Activated CD8-positive, alpha-beta T cell treated with anti-CD3 and anti-CD28 coated beads, Interleukin-2, amount 10 ng/mL, durations not matched to agents 7 days and 5 days (primary cell): ENCODE measurements at regions not wholly inside any gene's neighbourhood (a gene's known extent, or its start where the extent isn't known, plus 50 kb on each side); places are given as distances from the start of the nearest gene placed in this dataset.

Source experiments
- ATAC-seq: fragments of 150-1000 bp; cut with Tn5 transposase; one replicate; pipeline ENCODE4 v1.10.0; 2021; ENCODE audit warnings: moderate library complexity
- CTCF ChIA-PET: fragments of 350-600 bp; sonication (Branson Sonifier 250); formaldehyde crosslinking; loops from one replicate; lab custom pipeline; 2021; ENCODE audit warnings: antibody characterized with exemption; lab: Charles Lee
- POLR2A ChIA-PET: fragments of 350-600 bp; sonication (Branson Sonifier 250); formaldehyde crosslinking; loops from one replicate; lab custom pipeline; 2021; ENCODE audit warnings: antibody characterized with exemption; lab: Charles Lee
- DNase-seq: peaks from one replicate; pipeline ENCODE4 v3.0.0-alpha.2; 2020
- H3K27ac Mint-ChIP-seq: one replicate; pipeline ENCODE4 v1.8.0; 2021; ENCODE audit warnings: mild to moderate bottlenecking, mixed read lengths
- H3K27me3 Mint-ChIP-seq: one replicate; pipeline ENCODE4 v1.8.0; 2021; ENCODE audit warnings: low read depth, mixed read lengths
- H3K36me3 Mint-ChIP-seq: one replicate; pipeline ENCODE4 v1.8.0; 2021; ENCODE audit warnings: low read depth, mixed read lengths
- H3K4me1 Mint-ChIP-seq: one replicate; pipeline ENCODE4 v1.8.0; 2021; ENCODE audit warnings: low read depth, mixed read lengths
- H3K4me3 Mint-ChIP-seq: one replicate; pipeline ENCODE4 v1.8.0; 2021; ENCODE audit warnings: mild to moderate bottlenecking, mixed read lengths
- H3K9me3 Mint-ChIP-seq: one replicate; pipeline ENCODE4 v1.8.0; 2022; ENCODE audit warnings: mixed read lengths; ENCODE audit not compliant: insufficient read depth

GRCh38 chr4:94395562-94395961 lies 52.9 kb upstream of the HPGDS start:
- H3K4me1 Mint-ChIP-seq, result no peaks in the 10 kb centered on the region
- ChIA-PET CTCF (interaction anchor here (1.1 to 1.3 kb wide), 2 partner anchors 12 to 13 kb away, joined by 3 to 8 read pairs; no protein-coding TSS in a partner anchor), POLR2A (no interaction called here)
- ATAC-seq (no peak), DNase-seq (no peak)
- H3K4me3 Mint-ChIP-seq, result no peak overlapping the region
- no peak overlapping the region for H3K27ac Mint-ChIP-seq
- peaks cover 3% of the 10 kb centered on the region for H3K27me3 Mint-ChIP-seq
- H3K9me3 Mint-ChIP-seq, result no peaks in the 10 kb centered on the region
- H3K36me3 Mint-ChIP-seq, result no peaks in the 10 kb centered on the region

- H3K27ac Mint-ChIP-seq, result no peak overlapping the region
- DNase-seq, result no peak
Measured at GRCh38 chr4:94396984-94397383, 54.3 kb upstream of the HPGDS start.

GRCh38 chr4:94397635-94398034 lies 54.1 kb upstream of the PDLIM5 start:
- CTCF ChIA-PET, result no interaction called here
- Mint-ChIP-seq H3K36me3 (no peaks in the 10 kb centered on the region), H3K4me1 (no peaks in the 10 kb centered on the region), H3K4me3 (no peak overlapping the region), H3K27ac (no peak overlapping the region), H3K9me3 (no peaks in the 10 kb centered on the region), H3K27me3 (peaks cover 3% of the 10 kb centered on the region)
- DNase-seq, result no peak
- POLR2A ChIA-PET, result no interaction called here
- no peak for ATAC-seq

More at GRCh38 chr4:94396984-94397383, 54.3 kb upstream of the HPGDS start:
- H3K27me3 Mint-ChIP-seq, result peaks cover 3% of the 10 kb centered on the region
- no peaks in the 10 kb centered on the region for H3K4me1 Mint-ChIP-seq
- no peaks in the 10 kb centered on the region for H3K9me3 Mint-ChIP-seq
- ChIA-PET CTCF (no interaction called here), POLR2A (no interaction called here)
- no peak for ATAC-seq
- H3K4me3 Mint-ChIP-seq, result no peak overlapping the region
- no peaks in the 10 kb centered on the region for H3K36me3 Mint-ChIP-seq

- no peaks in the 10 kb centered on the region for H3K36me3 Mint-ChIP-seq
- CTCF ChIA-PET, result interaction anchor here (1.4 kb wide), 1 partner anchor 8 kb away, joined by 3 read pairs; no protein-coding TSS in a partner anchor
- no peak overlapping the region for H3K27ac Mint-ChIP-seq
- no peak for DNase-seq
- no peaks in the 10 kb centered on the region for H3K4me1 Mint-ChIP-seq
- H3K4me3 Mint-ChIP-seq, result no peak overlapping the region
- ATAC-seq, result no peak
- POLR2A ChIA-PET, result no interaction called here
- peaks cover 3% of the 10 kb centered on the region for H3K27me3 Mint-ChIP-seq
- no peaks in the 10 kb centered on the region for H3K9me3 Mint-ChIP-seq
Measured at GRCh38 chr4:94399277-94399676, 52.5 kb upstream of the PDLIM5 start.

- ATAC-seq, result no peak
- Mint-ChIP-seq H3K9me3 (no peaks in the 10 kb centered on the region), H3K36me3 (no peaks in the 10 kb centered on the region), H3K4me1 (no peaks in the 10 kb centered on the region), H3K4me3 (no peak overlapping the region), H3K27me3 (peaks cover 3% of the 10 kb centered on the region), H3K27ac (no peak overlapping the region)
- DNase-seq, result no peak
- ChIA-PET POLR2A (no interaction called here), CTCF (no interaction called here)
Measured at GRCh38 chr4:94399721-94400120, 52.0 kb upstream of the PDLIM5 start.

GRCh38 chr4:94400191-94400590 lies 51.6 kb upstream of the PDLIM5 start:
- CTCF ChIA-PET, result no interaction called here

More at GRCh38 chr4:94400191-94400590, 51.6 kb upstream of the PDLIM5 start:
- ATAC-seq (no peak), DNase-seq (no peak)
- Mint-ChIP-seq H3K4me3 (no peak overlapping the region), H3K27ac (no peak overlapping the region), H3K36me3 (no peaks in the 10 kb centered on the region), H3K27me3 (peaks cover 3% of the 10 kb centered on the region), H3K4me1 (no peaks in the 10 kb centered on the region), H3K9me3 (no peaks in the 10 kb centered on the region)
- POLR2A ChIA-PET, result no interaction called here
